ENCODE measurements at regions not wholly inside any gene's neighbourhood (a gene's known extent, or its start where the extent isn't known, plus 50 kb on each side); places are given as distances from the start of the nearest gene placed in this dataset.

DNA sequence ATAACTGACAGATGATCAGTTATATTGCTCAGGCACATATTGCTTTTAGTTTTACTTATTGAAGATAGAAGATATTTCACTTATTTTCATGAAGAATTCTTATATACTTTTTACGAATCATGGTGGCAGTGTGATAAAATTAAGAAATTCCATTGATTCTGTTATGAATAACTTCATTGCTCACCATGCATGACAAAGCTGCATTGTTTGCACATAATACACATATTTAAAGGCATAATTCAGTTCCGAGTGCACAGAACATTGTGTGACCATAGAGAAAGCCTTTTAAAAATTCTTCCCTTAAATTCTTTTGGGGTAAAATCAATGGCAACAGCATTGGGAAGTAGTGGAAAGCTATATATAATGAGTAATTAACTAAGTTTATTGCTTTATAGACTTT is 82.5 kb upstream of the NAALADL2 start:
- TF ChIP-seq CTCF (IDR thresholded peaks at IDR 0.05) (no peak), POLR2A (IDR thresholded peaks at IDR 0.05) (no peak)
